HG03108 (cell line): ENCODE measurements at regions not wholly inside any gene's neighbourhood (a gene's known extent, or its start where the extent isn't known, plus 50 kb on each side); places are given as distances from the start of the nearest gene placed in this dataset.
A peak's percentile ranks its signal among the peaks of the same experiment; 100 is the strongest.
"Not testable (repeated sequence)": the region's sequence is repeated elsewhere in the genome, so short reads cannot be mapped to it uniquely, and the experiment has no call there.

ENCODE experiments used
- ATAC-seq: cut with Tn5 transposase; IDR thresholded peaks from one replicate; pipeline ENCODE4 v1.9.1; 2021; ENCODE audit warnings: moderate library complexity; ENCODE audit not compliant: unreplicated experiment

- no peak for ATAC-seq
Measured at GRCh38 chr21:33994373-33994772, 78.8 kb upstream of the ATP5PO start.

- ATAC-seq: no peak
Measured at GRCh38 chr21:33993286-33994231, 78.0 kb upstream of the ATP5PO start.

GRCh38 chr21:33992412-33992811 lies 76.8 kb upstream of the ATP5PO start:
- not testable (repeated sequence) for ATAC-seq

GRCh38 chr21:33991133-33991532 lies 75.5 kb upstream of the ATP5PO start:
- no peak for ATAC-seq

- no peak for ATAC-seq
Measured at GRCh38 chr21:33989440-33989839, 73.8 kb upstream of the ATP5PO start.

- ATAC-seq: no peak
Measured at GRCh38 chr21:33988237-33989017, 72.8 kb upstream of the ATP5PO start.

- ATAC-seq: no peak
Measured at GRCh38 chr21:33987461-33987860, 71.9 kb upstream of the ATP5PO start.

GRCh38 chr21:33985117-33986050 lies 69.8 kb upstream of the ATP5PO start:
- ATAC-seq: no peak

- ATAC-seq: peak; percentile 62
Measured at GRCh38 chr21:33984021-33984481, 68.4 kb upstream of the ATP5PO start.

GRCh38 chr21:33981391-33982101 lies 65.9 kb upstream of the ATP5PO start:
- ATAC-seq: no peak

GRCh38 chr21:33980276-33980916 lies 64.8 kb upstream of the ATP5PO start:
- ATAC-seq: no peak

GRCh38 chr21:33978585-33978984 lies 63.0 kb upstream of the ATP5PO start:
- no peak for ATAC-seq

GRCh38 chr21:33977721-33978369 lies 62.2 kb upstream of the ATP5PO start:
- ATAC-seq: no peak

GRCh38 chr21:33977017-33977720 lies 61.6 kb upstream of the ATP5PO start:
- no peak for ATAC-seq

- peak; percentile 37 for ATAC-seq
Measured at GRCh38 chr21:33976082-33977016, 60.7 kb upstream of the ATP5PO start.

GRCh38 chr21:33975548-33976081 lies 60.0 kb upstream of the ATP5PO start:
- ATAC-seq: peak; percentile 68
